Stimulated activated CD8-positive, alpha-beta memory T cell treated with anti-CD3 and anti-CD28 coated beads, Interleukin-4, amount 100 ng/mL, for 24 hours (primary cell): ENCODE measurements at regions not wholly inside any gene's neighbourhood (a gene's known extent, or its start where the extent isn't known, plus 50 kb on each side); places are given as distances from the start of the nearest gene placed in this dataset.
A peak's percentile ranks its signal among the peaks of the same experiment; 100 is the strongest.
"Not testable (repeated sequence)": the region's sequence is repeated elsewhere in the genome, so short reads cannot be mapped to it uniquely, and the experiment has no call there.

Source experiments
- DNase-seq: peaks from one replicate; pipeline ENCODE4 v3.0.0-alpha.2; 2020; ENCODE audit warnings: low read depth

DNA sequence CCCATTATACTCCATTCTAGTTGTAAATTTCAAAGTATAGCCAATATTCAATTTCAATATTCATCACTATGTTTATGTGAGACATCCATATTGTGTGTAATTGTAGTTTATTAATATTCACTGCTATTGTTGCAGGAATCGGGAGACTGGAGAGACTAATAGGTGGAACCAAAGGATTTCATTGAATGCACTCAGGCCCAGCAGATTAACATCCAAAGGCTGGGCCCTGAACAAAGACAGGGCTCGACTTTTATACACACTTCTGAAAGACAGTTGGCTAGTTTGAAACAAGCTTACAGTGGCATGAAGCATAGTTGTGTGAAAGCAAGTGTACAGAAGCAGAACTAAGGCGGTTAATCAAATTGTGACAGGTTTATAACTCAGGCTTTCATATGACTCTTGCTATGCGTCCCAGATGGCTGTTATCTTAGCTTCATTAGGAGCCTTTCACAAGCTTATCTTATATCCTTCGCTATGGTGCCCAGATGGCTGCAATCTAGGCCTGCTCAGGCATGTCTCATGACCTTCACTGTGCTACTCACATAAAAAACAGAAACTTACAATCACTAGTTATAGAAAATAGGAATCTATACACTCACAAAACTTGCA, 1038.8 kb upstream of the EPHA6 start:
- no peak for DNase-seq

DNA sequence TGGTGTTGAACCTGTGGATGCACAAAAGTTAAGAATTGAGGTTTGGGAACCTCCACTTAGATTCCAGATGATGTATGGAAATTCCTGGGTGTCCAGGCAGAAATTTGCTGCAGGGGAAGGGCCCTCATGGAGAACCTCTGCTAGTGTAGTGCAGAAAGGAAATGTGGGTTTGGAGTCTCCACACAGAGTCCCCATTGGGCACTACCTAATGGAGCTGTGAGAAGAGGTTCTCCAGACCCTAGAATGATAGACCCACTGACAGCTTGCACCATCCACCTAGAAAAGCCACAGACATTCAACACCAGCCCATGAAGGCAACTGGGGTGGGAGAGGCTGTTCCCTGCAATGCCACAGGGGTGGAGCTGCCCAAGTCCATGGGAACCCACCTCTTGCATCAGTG, 1032.8 kb upstream of the EPHA6 start:
- no peak for DNase-seq

DNA sequence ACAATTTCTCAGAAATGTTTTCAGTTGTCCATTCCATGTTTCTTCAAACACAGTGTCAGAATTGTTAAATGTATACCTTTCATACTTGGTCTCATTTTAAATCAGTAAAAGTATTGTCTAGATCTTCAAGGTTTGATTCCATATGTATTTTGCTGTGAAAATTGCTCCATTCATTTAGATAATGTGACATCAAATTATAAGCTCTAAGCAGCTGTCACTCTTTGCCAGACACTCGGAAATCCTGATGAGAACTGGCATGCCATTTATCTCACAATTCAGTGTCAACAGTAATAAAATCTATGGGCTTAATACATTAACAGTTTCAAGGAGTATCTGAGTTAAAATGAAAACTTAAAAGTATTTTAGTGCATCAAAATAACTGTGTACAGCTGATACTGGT, 1025.3 kb upstream of the EPHA6 start:
- no peak for DNase-seq

- DNase-seq = no peak
These were observed 1017.3 kb upstream of the EPHA6 start for GRCh38 chr3:95797081-95797480.

- DNase-seq = no peak
These were observed 1015.8 kb upstream of the EPHA6 start for GRCh38 chr3:95798628-95799027.

GRCh38 chr3:95810462-95810861, 1003.9 kb upstream of the EPHA6 start:
- no peak for DNase-seq

GRCh38 chr3:95813244-95813643, 1001.1 kb upstream of the EPHA6 start:
- DNase-seq = no peak

- DNase-seq = no peak
These were observed 998.6 kb upstream of the EPHA6 start for GRCh38 chr3:95815828-95816227.

- DNase-seq = no peak
These were observed 988.0 kb upstream of the EPHA6 start for GRCh38 chr3:95826419-95826818.

DNA sequence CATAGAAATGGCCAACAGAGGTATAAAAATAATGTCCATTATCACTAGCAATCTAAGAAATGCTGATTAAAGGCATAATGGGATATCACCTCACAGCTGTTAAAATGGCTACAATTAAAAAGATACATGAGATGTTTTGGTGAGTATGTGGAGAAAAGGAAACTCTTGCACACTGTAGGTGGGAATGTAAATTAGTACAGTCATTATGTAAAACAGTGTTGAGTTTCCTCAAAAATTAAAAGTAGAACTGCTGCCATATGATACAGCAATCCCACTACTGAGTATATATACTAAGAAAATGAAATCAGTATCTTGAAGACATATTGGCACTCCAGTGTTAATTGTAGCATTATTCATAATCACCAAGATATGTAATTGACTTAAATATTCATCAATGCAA, 982.2 kb upstream of the EPHA6 start:
- DNase-seq = no peak

DNA sequence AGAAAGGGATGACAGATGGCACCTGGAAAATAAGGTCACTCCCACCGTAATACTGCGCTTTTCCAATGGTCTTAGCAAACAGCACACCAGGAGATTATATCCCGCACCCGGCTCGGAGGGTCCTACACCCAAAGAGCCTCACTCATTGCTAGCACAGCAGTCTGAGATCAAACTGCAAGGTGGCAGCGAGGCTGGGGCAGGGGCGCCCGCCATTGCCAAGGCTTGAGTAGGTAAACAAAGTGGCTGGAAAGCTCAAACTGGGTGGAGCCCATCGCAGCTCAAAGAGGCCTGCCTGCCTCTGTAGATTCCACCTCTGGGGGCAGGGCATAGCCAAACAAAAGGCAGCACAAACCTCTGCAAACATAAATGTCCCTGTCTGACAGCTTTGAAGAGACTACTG, 953.8 kb upstream of the EPHA6 start:
- DNase-seq = not testable (repeated sequence)

DNA sequence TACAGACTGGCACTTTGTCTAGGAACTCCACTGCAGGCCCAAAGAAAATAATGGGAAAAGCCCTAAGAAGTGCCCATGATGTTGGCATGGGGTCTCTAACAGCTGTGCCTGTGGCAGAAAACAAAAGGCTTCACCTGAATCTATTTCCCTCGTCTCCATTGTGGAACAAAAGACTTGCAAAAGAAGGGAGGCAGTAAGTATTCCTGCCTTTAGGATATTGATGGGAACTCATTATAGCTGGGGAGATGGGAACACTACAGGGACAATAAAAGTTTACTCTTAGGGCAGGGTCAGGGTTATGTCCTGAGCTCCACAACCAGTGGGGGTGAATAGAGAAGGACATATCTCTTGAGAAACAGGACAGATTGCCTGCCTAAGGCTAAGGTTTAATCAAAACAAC, 930.6 kb upstream of the EPHA6 start:
- DNase-seq = no peak

GRCh38 chr3:95886616-95887015, 927.8 kb upstream of the EPHA6 start:
- DNase-seq = no peak

DNA sequence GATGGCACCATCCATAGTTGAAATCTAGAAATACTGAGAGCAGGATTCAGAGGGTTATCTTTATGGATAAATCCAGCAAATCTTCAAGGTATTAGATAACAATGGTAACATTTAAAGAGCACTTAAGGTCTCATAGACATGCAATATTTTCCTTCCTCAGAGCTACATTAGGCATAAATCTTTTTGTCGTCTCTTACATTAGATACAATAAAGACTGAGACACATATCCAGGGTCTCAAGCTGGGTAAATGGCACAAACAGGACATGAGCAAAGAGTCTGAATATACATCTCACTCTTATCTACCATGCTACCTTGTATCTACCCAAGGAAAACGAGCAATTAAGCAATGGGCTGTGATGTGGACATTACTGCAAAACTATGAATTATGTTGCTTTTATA, 927.3 kb upstream of the EPHA6 start:
- DNase-seq = no peak

DNA sequence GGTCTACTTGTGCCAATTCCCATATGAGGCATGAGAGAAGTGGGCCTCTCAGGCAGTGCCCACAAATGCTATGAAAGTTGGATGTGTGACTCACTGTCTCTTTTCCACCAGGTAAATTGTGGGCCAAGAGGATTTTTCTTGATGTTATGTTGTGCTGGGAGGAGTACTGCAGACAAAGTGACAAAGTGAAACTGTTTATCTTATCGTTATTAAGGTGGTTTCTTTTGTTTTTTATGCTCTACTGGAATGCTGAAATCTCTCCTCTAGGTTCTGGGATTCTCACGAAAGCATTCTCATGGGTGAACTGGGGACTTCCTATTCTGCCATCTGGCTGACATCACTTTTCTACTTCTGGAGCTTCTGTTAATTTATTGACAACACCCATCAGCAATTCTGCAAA, 919.6 kb upstream of the EPHA6 start:
- no peak for DNase-seq

DNA sequence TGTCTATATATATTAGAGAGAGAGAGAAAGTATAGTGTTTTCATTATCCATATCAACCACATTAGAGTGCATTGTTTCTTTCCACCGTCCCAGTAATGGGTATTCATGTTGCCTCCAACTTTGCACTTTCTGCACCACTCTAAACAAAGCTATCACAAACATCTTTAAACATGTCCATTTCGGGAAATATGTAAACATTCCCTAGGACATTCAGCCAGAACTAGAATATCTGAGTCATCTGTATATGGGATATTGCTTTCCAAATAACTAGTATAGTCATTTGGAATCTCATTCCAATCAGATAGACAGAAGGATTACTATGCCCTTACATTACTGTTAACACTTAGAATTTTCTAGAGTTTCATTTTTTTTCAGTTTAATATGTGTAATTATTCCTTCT, 914.9 kb upstream of the EPHA6 start:
- DNase-seq = no peak

DNA sequence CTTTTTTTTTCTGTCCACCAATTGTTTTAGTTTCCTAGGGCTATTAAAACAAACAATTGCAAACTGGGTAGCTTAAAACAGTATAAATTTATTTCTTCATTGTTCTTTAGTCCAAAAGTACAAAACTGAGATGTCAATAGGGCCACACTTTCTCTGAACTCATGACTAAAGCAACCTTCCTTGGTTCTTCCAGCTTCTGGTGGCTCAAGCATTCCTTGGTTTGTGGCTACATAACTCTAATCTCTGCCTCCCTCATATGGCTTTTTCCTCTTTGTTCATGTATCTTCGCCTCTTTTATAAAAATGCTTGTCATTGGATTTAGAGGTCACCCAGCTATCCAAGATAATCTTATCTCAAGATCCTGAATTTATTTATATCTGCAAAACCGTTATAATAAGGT, 914.5 kb upstream of the EPHA6 start:
- DNase-seq = no peak

DNA sequence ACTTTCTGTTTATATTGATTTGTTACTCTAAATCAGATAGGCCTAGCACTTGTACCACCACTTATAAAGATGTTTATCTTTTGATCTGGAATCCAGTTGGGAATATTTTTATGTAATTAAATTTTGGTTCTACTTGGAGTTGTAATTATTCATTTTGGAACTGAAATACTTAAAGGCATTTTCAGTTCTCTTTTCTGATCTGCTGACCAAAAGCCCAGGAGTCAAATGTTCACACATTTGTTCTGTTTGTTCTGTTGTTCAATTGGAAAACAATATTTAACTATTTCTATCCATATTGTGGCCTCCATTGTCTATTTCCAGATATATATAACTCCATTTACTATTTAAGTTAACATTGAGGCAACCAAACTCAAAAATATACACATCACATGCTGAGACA, 912.4 kb upstream of the EPHA6 start:
- DNase-seq = no peak

GRCh38 chr3:95905182-95905581, 909.2 kb upstream of the EPHA6 start:
- DNase-seq = no peak

DNA sequence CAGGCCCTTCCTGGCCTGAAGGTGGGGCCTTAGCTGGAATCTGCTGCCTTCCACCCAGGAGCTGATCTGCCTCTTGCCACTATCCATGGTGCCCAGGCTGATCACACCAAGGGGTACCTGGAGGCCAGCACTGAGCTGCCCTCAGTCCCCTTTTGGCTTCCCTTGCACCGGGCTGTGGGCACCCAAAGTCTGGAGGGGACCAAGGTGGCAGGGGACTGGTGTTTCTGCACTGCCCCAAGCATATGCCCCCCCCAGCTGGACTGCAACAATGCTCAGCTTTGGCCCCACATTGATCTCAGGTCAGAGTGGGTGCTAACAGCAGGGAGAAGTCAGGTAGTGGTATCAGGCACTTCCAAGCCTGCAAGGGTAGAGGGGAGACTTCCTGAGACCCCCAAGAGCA, 902.6 kb upstream of the EPHA6 start:
- DNase-seq = no peak

DNA sequence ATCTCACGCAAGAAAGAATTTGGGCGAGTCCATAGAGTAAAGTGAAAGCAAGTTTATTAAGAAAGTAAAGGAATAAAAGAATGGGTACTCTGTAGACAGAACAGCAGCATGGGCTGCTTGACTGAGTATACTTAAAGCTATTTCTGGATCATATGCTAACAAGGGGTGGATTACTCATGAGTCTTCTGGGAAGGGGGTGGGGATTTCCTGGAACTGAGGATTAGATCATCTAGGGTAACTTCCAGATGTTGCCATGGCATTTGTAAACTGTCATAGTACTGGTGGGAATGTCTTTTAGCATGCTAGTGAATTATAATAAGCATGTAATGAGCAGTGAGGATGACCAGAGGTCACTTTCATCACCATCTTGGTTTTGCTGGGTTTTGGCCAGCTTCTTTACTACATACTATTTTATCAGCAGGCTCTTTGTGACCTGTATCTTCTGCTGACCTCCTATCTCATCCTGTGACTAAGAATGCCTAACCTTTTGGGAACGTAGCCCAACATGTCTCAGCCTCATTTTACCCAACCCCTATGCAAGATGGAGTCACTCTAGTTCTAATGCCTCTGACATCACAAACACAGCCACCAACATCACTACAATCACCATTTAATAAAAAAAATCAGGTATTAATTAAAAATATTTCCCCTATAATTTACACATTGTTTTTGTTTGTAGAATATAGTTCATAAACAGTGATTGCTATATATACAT, 890.7 kb upstream of the EPHA6 start:
- DNase-seq = peak; percentile 4

DNA sequence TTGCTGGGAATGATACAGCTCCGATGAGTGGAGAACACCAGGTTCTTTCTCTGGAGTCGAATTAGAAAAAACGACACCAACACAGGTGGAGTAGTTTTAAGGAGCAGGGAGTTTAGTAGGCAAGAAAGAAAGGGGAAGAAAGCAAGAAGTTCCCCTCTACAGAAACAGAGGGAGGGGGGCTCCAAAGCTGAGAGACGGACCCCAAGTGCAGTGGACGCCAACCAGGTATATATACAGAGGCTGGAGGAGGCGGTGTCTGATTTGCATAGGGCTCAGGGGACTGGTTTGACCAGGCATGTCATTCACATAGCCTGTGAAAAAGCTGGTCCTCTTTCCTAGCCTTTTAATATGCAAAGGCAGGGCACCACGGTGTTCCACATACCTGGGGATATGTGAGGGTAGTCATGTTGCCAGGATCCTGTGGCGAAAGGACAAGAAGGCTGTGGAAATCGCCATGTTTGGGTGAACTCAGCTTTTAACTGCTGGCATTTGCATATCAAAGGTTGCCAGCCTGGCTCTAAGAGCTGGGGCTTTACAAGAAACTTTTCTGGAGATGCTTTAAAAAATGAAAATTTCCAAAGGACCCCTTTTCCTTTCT, 887.4 kb upstream of the EPHA6 start:
- no peak for DNase-seq

DNA sequence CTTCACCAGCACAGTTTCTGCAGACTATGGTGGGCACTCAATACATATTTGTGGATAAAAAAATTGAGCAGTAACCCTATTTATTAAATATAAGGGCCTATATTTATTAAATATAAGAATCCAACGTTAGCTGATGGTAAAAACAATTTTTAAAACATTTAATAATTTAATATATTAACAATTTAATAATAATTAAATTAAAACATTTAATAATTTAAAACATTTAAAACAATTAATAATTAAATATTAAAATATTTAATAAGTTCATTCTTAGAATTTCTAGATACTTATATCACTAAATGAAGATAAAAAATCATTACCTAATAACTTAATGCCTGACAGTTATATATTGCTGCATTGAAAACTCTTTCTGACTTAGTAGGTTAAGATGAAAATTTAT, 880.2 kb upstream of the EPHA6 start:
- no peak for DNase-seq
